Kidney capillary endothelial cell (primary cell): ENCODE measurements at regions not wholly inside any gene's neighbourhood (a gene's known extent, or its start where the extent isn't known, plus 50 kb on each side); places are given as distances from the start of the nearest gene placed in this dataset.

Experiments used
- DNase-seq: peaks from one replicate; pipeline ENCODE4 v3.0.0-alpha.2; 2018; ENCODE audit warnings: low spot score

- DNase-seq = no peak
Observed at GRCh38 chr3:135800071-135800549, 165.4 kb upstream of the PPP2R3A start.

- no peak for DNase-seq
Observed at GRCh38 chr3:135801018-135801417, 164.5 kb upstream of the PPP2R3A start.

GRCh38 chr3:135802171-135802570, 163.4 kb upstream of the PPP2R3A start:
- DNase-seq = no peak

GRCh38 chr3:135803028-135803692, 162.4 kb upstream of the PPP2R3A start:
- no peak for DNase-seq

GRCh38 chr3:135805752-135806151, 159.8 kb upstream of the PPP2R3A start:
- no peak for DNase-seq

GRCh38 chr3:135806317-135806716, 159.2 kb upstream of the PPP2R3A start:
- DNase-seq = no peak

GRCh38 chr3:135807879-135808278, 157.6 kb upstream of the PPP2R3A start:
- DNase-seq = no peak

GRCh38 chr3:135809021-135809634, 156.4 kb upstream of the PPP2R3A start:
- DNase-seq = no peak

GRCh38 chr3:135811651-135812050, 153.9 kb upstream of the PPP2R3A start:
- DNase-seq = no peak

GRCh38 chr3:135812057-135812456, 153.5 kb upstream of the PPP2R3A start:
- DNase-seq = no peak

- DNase-seq = no peak
Observed at GRCh38 chr3:135834465-135834864, 131.1 kb upstream of the PPP2R3A start.

GRCh38 chr3:135837977-135838631, 127.4 kb upstream of the PPP2R3A start:
- DNase-seq = no peak

GRCh38 chr3:135840436-135840835, 125.1 kb upstream of the PPP2R3A start:
- DNase-seq = no peak

- DNase-seq = no peak
Observed at GRCh38 chr3:135844386-135844785, 121.1 kb upstream of the PPP2R3A start.

- DNase-seq = no peak
Observed at GRCh38 chr3:135848051-135848450, 117.5 kb upstream of the PPP2R3A start.

- no peak for DNase-seq
Observed at GRCh38 chr3:135849827-135850226, 115.7 kb upstream of the PPP2R3A start.

GRCh38 chr3:135851201-135852081, 114.1 kb upstream of the PPP2R3A start:
- DNase-seq = peak; percentile 74

- DNase-seq = no peak
Observed at GRCh38 chr3:135853981-135854380, 111.5 kb upstream of the PPP2R3A start.

- no peak for DNase-seq
Observed at GRCh38 chr3:135860761-135861160, 104.8 kb upstream of the PPP2R3A start.

GRCh38 chr3:135862361-135862760, 103.2 kb upstream of the PPP2R3A start:
- DNase-seq = no peak

GRCh38 chr3:135864060-135864459, 101.5 kb upstream of the PPP2R3A start:
- no peak for DNase-seq

- no peak for DNase-seq
Observed at GRCh38 chr3:135865085-135865484, 100.4 kb upstream of the PPP2R3A start.
